ENCODE measurements at regions not wholly inside any gene's neighbourhood (a gene's known extent, or its start where the extent isn't known, plus 50 kb on each side); places are given as distances from the start of the nearest gene placed in this dataset.

DNA sequence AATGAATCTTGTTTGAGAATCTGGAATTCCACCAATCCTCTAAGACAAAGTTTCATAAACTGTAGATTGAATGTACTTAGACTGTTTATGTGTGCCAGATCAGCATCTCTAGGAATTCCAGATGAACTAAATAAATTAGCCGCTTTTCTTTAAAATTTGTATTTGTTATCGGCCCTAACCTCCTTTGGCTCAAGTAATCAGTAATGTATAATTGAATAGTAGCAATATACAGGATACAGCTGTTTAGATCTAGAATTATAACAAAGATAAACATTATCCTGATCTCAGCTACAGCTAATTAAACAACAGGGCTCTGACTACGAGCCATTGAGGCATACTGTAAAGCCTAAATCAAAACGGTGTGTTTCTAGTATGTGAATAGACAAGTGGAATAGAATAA lies 120.3 kb downstream of the CYB561 start:
- H3K36me3 ChIP-seq = peaks cover 12% of the 10 kb centered on the region

DNA sequence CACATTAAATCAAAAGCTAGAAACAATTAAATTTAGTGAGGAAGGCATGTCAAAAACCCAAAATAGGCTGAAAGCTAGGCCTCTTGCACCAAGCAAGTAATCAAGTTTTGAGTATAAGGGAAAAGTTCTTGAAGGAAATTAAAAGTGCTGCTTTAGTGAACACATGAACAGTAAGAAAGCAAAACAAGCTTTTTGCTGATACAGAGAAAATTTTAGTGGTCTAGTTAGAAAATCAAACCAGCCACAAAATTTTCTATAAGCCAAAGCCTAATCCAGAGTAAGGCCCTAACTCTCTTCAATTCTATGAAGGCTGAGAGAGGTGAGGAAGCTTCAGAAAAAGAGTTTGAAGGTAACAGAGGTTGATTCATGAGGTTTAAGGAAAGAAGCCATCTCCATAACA lies 116.2 kb downstream of the CYB561 start:
- Histone ChIP-seq H3K4me3 (ENCODE audit: low read depth in 1 of 2, low read length in 1 of 2) (no peak overlapping the region), H3K27ac (no peak overlapping the region), H3K9me3 (no peaks in the 10 kb centered on the region), H3K27me3 (no peaks in the 10 kb centered on the region), H3K4me1 (ENCODE audit: control insufficient read depth in 1 of 2, insufficient read depth in 1 of 2, low read depth in 1 of 2, low read length in 1 of 2) (no peaks in the 10 kb centered on the region), H3K36me3 (peaks cover 6% of the 10 kb centered on the region)
- TF ChIP-seq, protein P1, sequence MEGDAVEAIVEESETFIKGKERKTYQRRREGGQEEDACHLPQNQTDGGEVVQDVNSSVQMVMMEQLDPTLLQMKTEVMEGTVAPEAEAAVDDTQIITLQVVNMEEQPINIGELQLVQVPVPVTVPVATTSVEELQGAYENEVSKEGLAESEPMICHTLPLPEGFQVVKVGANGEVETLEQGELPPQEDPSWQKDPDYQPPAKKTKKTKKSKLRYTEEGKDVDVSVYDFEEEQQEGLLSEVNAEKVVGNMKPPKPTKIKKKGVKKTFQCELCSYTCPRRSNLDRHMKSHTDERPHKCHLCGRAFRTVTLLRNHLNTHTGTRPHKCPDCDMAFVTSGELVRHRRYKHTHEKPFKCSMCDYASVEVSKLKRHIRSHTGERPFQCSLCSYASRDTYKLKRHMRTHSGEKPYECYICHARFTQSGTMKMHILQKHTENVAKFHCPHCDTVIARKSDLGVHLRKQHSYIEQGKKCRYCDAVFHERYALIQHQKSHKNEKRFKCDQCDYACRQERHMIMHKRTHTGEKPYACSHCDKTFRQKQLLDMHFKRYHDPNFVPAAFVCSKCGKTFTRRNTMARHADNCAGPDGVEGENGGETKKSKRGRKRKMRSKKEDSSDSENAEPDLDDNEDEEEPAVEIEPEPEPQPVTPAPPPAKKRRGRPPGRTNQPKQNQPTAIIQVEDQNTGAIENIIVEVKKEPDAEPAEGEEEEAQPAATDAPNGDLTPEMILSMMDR (IDR thresholded peaks at IDR 0.05) = no peak

More for the DNA sequence above, 120.3 kb downstream of the CYB561 start:
- no peak overlapping the region for H3K27ac ChIP-seq
- no peaks in the 10 kb centered on the region for H3K4me1 ChIP-seq (ENCODE audit: control insufficient read depth in 1 of 2, insufficient read depth in 1 of 2, low read depth in 1 of 2, low read length in 1 of 2)
- H3K9me3 ChIP-seq = no peaks in the 10 kb centered on the region
- no peak overlapping the region for H3K4me3 ChIP-seq (ENCODE audit: low read depth in 1 of 2, low read length in 1 of 2)
- TF ChIP-seq, protein P1 (IDR thresholded peaks at IDR 0.05) = no peak
- no peaks in the 10 kb centered on the region for H3K27me3 ChIP-seq

DNA sequence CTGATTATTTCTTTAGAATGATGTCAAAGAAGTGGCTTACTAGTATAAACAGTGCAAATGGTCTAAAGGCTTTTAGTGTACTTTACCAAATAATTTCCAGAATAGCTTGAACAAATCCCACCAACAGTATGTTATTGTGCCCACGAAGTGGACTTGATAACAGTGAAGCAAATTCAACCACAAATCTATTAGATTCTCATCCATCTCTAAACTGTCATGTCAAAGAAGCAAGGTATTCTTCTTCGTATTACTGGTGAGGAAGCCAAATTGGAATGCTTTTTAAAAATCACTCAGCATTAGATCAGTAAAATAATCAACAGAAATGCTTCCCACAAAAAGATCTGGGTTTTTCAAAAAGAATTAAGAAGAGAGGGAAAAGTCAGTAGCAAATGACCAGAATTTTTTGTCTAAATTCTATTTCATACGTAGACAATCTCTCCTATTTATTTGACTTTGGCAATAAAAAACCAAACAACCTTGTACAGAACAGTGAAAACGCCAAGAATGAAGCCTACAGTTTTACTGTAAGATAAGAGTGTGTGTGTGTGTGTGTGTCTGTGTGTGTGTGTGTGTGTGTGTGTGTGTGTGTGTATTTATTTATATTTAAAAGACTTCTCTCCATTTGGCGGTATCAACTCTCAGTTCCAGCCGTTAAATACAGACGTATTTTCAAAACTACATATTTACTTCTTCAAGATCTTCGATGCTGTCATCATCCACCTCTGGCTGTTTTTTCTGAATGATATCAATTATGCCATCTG lies 114.6 kb downstream of the CYB561 start:
- no peaks in the 10 kb centered on the region for H3K9me3 ChIP-seq
- H3K36me3 ChIP-seq = peaks cover 6% of the 10 kb centered on the region
- no peak overlapping the region for H3K27ac ChIP-seq
- no peaks in the 10 kb centered on the region for H3K27me3 ChIP-seq
- no peaks in the 10 kb centered on the region for H3K4me1 ChIP-seq (ENCODE audit: control insufficient read depth in 1 of 2, insufficient read depth in 1 of 2, low read depth in 1 of 2, low read length in 1 of 2)
- no peak overlapping the region for H3K4me3 ChIP-seq (ENCODE audit: low read depth in 1 of 2, low read length in 1 of 2)
- TF ChIP-seq, protein P1 (IDR thresholded peaks at IDR 0.05) = no peak

DNA sequence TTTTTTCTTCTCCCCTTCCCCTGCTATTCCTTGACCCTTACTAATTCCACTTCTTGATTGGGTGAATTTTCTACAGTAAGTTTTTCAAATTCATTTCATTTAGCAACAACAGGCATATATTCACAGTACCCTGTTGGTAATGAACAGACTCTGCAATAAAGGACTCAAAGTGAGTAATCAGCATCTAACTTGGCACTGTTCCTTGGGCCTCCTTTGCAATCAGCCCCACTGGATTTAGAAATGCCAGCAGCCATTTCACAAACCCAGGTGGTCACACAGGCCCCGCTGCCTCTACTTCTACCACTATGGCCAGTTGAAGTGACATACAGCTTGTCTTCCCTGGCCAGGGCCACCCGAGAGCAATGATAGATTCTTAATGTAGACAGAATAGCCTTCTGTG lies 113.8 kb downstream of the CYB561 start:
- Histone ChIP-seq H3K27me3 (no peaks in the 10 kb centered on the region), H3K9me3 (no peaks in the 10 kb centered on the region), H3K4me1 (ENCODE audit: control insufficient read depth in 1 of 2, insufficient read depth in 1 of 2, low read depth in 1 of 2, low read length in 1 of 2) (no peaks in the 10 kb centered on the region), H3K4me3 (ENCODE audit: low read depth in 1 of 2, low read length in 1 of 2) (no peak overlapping the region), H3K36me3 (peaks cover 6% of the 10 kb centered on the region), H3K27ac (no peak overlapping the region)
- TF ChIP-seq, protein P1 (IDR thresholded peaks at IDR 0.05) = no peak

DNA sequence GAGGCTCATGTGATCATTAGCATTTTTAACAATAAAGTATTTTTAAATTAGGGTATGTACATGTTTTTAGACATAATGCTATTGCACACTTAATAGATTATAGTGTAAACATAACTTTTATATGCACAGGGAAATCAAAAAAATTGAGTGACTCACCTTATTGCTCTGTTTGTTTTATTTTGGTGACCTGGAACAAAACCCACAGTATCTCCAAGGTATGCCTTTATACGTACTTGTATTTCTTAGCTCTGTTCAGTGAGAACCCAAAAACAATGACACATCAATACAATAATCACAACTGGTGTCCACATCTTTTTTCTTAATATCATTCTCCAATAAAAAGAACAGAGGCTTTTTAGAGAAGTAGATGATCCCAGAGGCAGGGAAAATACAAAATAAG lies 112.2 kb downstream of the CYB561 start:
- Histone ChIP-seq H3K9me3 (no peaks in the 10 kb centered on the region), H3K27ac (no peak overlapping the region), H3K27me3 (no peaks in the 10 kb centered on the region), H3K4me3 (ENCODE audit: low read depth in 1 of 2, low read length in 1 of 2) (no peak overlapping the region), H3K4me1 (ENCODE audit: control insufficient read depth in 1 of 2, insufficient read depth in 1 of 2, low read depth in 1 of 2, low read length in 1 of 2) (no peaks in the 10 kb centered on the region), H3K36me3 (peaks cover 6% of the 10 kb centered on the region)
- TF ChIP-seq, protein P1 (IDR thresholded peaks at IDR 0.05) = no peak

Measured in neutrophil (primary cell).